ENCODE measurements at regions not wholly inside any gene's neighbourhood (a gene's known extent, or its start where the extent isn't known, plus 50 kb on each side); places are given as distances from the start of the nearest gene placed in this dataset.

DNA sequence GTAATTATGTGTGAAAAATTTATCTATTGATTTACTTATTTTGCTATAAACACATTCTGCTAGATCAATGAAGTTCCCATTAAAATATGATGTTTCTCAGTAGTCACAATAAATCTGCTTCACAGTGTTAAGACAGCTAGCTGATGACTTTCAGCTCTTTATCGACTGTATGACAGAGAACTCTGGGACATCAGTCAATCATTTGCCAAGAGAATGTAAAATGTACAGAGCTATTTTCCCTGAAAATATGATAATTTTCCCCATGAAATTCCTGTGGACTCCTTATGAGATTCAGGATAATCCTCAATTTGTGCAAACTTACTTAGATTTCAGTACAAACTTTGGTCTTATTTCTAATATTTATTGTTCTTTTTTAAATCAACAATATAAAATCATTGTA is 430.5 kb downstream of the SLITRK6 start:
- DNase-seq, result no peak

DNA sequence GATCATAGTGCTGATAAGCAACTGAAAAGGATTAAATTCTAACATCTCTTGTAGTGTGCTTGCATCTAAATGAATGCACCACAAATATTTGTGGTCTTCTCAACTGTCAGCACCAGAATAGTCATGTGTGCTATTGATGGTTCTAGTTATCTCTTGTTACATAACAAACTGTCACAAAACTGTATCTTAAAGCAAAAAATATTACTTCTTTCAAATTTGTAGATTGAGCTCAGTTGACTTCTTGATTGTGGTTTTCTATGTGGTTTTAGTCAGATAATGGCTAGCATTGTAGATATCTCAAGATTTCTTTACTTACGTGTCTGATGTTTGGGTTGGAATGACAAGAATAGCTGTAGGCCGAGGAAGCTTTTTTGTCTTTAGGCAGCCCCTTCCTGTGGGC is 431.3 kb downstream of the SLITRK6 start:
- no peak for DNase-seq

DNA sequence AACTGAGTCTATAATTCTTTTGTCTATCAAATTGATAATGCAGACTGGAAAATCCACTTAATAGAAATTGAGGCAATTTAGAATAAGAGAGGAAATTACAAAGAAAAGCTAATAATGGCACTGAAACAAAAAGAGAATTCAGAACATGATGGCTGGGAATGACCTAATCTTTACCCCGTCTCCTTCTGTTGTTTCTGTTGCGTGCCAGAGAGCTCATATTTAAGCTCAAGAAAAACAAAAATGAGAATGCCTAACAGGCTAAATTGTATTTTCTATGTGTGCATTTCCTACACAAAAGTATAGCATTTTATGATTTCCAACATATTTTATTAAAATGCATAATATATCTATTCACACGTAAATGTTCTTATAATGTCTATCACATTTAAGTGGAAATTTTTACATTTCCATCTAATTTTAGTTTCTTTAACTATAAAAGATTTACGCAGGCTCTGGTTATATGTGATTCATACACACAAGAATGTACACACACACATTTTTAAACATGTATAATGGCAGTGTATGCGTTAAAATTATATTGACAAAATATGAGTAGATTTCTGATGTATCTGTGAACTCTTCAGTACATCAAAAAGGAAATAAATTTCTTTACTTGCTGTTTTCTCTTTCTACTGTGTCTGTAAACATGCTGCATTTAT is 432.3 kb downstream of the SLITRK6 start:
- DNase-seq, result no peak

DNA sequence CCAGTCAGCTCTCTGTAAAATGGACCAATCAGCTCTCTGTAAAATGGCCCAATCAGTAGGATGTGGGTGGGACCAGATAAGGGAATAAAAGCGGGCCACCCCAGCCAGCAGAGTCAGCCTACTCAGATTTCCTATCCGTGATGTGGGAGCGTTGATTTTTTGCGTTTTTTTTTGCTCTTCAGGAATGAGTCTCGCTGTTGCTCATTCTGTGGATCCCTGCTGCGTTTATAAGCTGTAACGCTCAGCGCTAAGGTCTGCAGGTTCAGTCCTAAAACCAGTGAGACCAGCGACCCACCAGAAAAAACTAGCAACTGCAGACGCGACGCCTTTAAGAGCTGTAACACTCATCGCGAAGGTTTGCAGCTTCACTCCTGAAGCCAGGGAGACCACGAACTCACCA is 435.7 kb downstream of the SLITRK6 start:
- no peak for DNase-seq

DNA sequence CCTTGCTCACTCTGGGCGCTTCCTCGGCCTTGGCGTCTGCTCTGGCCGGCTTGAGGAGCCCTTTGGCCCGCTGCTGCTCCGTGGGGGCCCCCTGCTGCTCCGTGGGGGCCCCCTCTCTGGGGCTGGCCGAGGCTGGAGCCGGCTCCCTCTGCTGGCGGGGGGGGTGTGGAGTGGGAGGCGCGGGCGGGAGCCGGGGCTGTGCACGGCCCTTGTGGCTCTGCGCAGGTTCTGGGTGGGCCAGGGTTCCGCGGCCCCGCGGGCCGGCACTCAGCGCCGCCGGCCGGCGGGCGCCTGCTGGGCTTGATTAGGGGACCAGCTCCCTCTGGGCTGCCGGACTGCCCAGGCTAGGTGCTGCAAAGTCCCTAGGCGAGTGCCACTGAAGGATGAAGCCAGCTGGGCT is 436.2 kb downstream of the SLITRK6 start:
- no peak for DNase-seq

DNA sequence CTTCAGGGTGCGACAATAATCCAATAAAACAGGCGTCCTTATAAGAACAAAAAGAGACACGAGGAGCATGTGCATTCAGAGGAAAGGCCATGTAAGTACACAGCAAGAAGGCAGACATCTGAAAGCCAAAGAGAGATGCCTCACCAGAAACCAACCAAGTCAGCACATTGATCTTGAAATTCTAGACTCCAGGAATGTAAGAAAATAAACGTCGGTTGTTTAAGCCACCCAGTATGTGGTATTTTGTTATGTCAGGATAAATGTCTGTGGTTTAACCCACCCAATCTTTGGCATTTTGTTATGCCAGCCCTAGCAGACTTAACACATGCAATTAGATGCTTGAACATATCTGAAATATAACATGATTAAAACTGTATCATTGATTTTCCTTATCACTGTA is 452.0 kb downstream of the SLITRK6 start:
- DNase-seq, result no peak

DNA sequence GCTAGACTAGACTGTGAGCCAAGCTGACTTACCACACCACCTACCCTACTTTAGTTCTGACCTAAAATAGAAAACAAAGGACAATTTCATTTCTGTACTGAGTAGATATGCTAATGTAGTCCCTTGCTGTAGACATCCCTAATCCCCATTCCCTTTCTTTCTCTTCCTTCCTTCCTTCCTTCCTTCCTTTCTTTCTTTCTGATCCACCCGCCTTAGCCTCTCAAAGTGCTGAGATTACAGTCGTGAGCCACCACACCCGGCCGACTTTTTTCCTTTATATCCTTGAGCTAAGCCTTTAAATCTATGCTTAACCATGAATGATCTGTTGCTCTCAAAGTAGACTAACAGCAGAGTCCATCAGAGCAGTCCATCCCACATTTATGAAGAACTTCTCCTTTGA is 465.0 kb downstream of the SLITRK6 start:
- DNase-seq, result no peak

DNA sequence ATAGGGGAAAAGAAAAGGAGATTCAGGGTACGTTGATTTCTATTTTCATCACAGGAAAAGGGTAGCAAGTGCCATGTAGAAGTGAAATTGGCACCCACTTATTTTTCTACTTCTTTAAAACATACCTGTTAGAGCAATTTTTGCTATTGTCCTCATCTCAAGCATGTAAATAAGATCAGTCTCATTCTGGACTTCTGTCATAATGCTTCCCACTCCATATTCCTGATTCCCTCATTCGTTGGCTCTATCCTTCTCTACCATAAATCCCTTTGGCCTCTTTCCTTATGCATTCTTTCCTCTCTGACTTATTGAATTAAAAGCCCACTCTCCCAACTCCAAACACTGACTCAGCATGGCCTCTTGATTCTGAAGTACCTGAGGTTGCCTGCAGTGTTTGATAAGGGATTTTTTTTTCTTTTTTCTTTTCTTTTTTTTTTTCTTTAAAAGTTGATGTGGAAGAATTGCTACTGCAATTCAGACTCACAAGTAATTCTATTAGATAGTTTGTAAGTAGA is 465.7 kb downstream of the SLITRK6 start:
- DNase-seq, result no peak

DNA sequence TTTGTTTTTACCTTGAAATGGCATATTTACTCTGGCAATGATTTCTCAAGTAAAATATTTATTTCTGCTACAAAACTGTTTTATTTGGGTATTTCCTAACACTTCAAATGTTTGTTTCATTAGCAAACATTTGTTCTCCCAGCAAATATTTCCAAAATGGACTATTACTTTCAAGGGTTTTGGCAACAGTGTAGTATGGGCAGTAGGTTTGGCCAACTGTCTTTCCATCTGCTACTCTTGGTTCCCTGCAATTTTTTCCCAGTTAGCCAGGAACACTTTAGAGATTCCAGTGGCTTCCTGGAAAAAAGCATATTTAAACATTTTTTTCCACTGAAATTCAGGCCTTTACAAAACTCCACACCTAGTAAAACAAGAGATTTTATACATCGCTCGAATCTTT is 466.6 kb downstream of the SLITRK6 start:
- no peak for DNase-seq

DNA sequence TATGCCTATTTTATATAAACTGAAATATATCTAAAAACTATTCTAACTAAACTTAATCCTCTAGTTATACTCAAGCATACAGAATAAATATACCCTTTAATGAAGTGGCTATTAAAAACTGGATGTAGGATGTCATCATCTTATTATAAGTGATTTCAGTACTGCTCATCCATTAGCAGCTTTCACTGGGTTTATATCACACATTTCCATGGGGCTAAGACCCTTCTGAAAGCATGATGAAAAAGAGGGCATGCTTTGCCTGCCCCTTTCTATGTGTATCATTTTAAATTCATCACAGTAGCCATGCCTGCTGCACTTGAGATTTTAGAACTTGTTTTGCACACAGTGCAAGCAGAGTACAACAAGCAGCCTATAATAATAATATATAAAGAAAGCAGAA is 477.5 kb downstream of the SLITRK6 start:
- no peak for DNase-seq

DNA sequence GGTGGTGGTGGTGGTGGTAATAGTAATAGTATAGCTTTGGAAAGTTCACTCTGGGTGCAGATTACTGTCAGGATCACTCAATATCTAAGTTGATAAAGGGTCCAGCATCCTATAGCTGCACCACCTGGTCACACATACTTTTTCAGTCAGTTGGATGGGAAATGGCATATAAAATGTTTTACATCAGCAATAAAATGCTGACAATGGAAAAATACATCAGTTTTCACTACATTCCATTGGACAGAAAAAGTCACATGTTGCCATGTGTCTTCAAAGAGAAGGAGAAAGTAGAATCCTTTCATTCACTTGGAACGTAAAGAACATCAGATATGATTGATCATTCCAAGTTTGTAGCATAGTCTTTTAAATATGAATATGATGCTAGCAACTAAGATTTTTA is 481.4 kb downstream of the SLITRK6 start:
- no peak for DNase-seq

DNA sequence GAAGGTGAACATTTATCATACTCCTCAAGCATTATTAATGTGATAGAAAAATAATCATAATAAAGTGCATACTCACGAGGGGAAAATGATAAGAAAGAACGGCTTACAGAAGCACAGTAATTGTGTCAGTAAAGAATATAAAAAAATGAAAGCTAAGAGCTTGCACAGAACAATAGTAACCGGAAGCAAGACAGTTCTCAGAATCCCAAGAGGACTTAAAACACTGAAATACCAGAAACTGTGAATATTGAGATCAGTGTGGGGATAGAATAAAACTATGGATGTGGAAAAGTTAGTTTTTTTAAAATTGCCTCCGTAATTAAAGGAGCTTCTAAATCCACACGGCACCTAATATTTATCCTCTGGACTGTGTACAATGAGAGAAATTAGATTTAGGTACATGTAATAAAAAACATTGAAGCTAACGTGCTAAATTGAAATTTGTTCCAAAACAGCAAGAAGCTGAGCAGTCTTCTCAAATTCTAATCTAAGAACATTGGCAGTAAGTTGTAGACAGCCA is 482.7 kb downstream of the SLITRK6 start:
- DNase-seq, result no peak

DNA sequence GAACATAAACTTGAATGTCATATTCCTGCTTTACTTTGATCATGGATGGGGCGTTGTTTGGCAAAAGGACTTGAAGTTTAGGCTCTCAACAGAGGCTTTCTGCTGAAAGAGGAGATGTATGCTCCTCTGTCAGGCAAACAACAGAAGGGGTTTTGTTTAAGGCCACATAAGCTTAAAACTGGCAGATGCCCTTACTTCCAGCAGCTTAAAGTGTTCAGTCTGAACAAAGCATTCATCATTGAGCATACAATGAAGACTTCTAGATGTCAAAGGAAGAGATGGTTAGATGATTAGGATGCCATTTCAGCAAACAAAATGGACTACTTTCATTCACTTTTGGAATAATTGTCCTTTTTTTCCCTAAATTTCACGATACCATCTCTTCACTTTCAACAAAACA is 484.5 kb downstream of the SLITRK6 start:
- DNase-seq, result no peak

DNA sequence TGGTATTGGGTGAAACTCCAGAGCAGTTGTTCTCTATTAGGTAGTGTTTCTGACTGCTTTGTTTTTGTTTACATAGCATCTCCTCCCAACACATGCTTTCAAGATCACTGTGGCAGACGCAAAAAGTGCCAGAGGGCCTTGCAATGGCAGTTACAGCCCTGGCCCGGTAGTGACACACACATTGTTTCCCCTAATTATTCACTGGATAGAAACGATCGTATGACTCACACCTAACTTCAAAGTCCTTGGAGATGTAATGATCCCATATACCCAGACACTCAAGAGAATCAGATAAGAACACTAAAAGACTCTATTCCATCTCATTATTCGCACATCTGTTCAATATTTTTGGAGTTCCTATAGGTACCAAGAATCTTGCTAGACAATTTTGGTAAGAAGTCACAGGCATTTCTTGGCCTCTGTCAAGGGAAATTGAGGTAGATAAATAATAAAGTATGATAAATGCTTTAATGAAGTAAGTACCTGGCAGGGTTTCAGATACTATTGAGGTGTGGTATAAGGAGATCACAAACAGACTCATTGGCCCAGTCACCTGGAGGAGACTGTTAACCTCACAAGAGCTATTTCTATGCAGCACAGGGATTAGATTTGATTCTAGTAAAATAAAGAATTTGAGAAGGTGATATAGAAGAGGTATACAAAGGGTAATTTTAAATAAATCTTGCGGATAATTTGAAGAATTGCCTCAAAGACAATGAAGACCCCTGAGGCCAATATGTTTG is 485.3 kb downstream of the SLITRK6 start:
- DNase-seq, result no peak

DNA sequence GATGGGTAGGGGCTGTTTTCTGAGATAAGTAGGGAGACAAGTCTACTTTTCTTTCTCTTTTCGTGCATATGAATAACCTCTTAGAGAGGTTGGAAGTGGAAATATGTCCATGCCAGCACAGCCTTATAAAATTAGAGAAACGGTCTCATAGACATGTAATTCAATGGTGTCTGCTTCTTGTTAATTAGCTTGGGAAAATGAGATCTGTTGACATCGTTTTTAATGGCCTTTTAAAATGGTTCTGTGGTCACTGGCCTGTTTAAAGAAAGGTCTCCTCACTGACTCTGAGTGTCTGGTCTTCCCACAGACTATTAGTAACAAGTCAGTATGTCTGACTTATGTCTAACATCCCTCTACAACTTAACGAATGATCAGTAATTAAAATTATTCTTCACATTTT is 487.1 kb downstream of the SLITRK6 start:
- no peak for DNase-seq

DNA sequence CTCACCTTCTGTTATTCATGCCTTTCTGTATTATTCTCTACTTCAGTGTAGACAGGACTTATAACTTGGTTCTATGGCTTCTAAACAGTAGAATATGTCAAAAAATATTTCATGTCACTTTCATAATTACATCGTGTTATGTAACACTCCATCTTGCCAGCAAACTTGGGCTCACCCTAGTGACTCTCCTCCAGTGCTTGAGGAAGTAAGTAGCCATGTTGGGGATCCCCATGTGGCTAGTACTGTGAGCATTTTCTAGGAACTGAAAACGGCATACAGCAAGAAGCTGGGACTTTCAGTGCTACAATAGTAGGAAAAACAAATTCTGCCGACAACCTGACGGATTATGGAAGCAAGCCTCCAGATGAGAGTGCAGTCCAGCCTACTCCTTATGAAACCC is 495.6 kb downstream of the SLITRK6 start:
- no peak for DNase-seq

DNA sequence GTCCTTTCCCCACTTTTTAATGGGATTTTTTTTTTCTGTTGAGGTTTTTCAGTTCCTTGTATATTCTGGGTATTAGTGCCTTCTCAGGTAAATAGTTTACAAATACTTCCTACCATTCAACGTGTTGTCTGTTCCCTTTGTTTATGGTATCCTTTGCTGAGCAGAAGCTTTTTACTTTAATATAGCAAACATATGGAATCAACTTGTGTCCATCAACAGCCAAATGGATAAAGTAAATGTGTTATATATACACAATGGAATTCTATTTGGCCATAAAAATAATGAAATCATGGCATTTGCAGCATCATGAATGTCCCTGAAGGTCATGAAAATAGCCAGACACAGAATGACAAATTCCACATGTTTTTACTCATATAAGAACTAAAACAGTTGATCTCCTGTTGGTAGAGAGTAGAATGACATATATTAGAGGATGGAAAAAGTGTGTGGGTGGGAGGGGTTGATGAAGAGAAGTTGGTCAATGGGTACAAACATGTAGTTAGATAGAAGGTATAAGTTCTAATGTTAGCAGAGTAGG is 500.8 kb downstream of the SLITRK6 start:
- DNase-seq, result no peak

DNA sequence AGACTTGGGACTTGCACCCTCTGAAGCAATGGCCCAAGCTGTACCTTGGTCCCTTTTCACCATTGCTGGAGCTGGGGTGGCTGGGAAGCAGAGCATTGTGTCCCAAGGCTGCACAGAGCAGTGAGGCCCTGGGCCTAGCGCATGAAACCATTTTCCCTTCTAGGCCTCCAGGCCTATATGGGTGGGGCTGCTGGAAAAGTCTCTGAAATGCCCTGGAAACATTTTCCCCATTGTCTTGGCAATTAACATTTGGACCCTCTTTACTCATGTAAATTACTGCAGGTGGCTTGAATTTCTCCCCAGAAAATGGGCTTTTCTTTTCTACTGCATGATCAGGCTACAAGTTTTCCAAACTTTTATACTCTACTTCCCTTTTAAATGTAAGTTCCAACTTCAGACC is 510.5 kb downstream of the SLITRK6 start:
- DNase-seq, result no peak

DNA sequence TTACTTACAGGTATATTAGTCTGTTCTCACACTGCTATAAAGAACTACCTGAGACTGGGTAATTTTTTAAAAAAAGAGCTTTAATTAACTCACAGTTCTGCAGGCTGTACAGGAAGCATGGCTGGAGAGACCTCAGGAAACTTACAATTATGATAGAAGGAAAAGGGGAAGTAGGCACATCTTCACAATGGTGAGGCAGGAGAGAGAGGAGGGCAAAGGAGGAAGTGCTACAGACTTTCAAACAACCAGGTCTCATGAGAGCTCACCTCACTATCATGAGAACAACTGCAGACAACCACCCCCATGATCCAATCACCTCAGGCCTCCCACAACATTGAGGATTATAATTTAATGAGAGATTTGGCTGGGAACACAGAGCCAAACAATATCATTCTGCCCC is 511.7 kb downstream of the SLITRK6 start:
- DNase-seq, result no peak

DNA sequence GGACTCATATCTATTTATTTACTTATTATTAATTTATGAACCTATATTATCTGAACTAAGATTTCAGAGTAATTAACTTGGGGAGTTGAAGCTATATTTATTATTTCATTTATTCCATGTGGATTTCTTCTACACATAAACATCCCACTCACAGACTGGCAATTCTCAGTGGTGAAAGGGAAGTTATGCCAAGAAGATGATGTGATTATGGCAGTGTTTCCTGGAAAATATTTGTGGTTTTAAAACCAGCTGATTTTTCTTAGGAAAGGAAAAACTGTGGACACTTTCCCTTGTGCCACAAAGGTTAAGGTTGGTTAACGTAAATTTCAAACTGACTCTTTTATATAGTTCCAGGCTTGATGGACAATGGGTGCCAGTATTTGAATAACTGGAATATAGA is 513.1 kb downstream of the SLITRK6 start:
- DNase-seq, result no peak

DNA sequence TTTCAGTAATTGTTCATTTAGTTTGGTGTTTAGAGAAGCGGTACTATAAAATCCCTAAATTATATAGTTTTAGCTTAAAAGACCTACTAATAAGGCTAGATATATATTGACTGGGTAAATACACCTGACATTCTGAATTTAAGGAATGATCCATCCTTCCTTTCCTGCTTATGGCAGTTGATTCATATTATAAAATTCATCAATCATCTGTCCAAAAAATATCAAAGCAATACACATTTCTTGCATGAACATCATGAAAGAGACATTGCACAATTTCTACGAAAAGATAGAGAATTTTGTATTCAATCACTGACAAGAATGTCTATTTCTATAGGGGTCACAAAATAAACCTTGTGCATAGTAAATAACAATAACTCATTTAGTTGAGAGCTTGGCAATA is 514.9 kb downstream of the SLITRK6 start:
- no peak for DNase-seq

DNA sequence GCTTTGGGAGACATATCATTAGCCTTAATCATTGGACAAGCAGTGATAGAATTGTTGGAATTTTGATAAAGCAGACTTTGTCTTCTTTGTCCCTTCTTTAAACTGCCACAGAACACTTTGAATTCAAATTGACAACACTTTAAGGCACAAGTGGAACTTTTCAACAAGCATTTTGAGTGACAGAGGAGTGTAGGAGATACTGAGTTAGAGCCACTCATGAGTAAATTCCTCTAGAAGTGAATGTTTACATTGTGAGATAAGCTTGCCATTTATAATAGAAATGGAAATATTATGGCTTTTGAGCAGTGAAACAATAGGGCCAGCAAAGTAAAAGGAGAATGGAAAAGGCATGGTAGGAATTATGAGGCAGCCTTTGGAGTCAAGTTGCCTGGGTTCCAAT is 515.8 kb downstream of the SLITRK6 start:
- no peak for DNase-seq

DNA sequence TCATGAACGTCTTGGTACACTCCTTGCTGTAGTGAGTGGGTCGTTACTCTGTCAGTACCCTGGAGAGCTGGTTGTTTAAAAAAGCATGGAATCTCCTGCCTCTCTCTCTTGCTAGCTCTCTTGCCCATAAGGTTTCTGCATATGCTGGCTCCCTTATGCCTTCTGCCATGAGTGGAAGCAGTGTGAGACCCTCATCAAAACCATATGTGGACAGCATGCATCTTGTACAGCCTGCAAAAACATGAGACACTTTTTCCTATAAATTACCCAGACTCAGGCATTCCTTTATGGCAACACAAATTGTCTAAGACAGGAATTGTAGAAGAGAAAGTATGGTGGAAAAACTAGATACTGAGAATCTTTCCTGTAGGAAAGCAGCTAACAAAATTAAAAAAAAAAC is 516.3 kb downstream of the SLITRK6 start:
- no peak for DNase-seq

DNA sequence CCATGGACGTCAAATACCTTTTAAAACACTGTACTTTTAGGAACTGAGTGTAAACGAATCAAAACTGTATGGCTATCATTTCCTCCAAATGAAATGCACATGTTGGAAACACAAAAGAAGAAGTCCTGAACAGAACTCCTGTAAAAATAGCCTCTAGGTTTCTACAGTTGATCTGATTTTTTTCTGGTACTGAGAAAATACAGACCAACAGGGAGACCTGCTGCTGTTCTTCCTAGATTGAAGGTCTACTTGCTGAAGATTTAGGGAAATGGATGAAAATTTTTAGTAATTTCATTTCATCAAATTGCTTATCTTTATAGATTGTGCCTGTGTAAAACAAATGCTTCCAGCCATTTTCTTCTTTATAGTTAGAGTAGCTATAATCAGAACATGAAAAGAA is 520.4 kb downstream of the SLITRK6 start:
- DNase-seq, result no peak
